GM18867 (cell line): ENCODE measurements at regions not wholly inside any gene's neighbourhood (a gene's known extent, or its start where the extent isn't known, plus 50 kb on each side); places are given as distances from the start of the nearest gene placed in this dataset.

Source experiments
- ATAC-seq: cut with Tn5 transposase; IDR thresholded peaks from one replicate; pipeline ENCODE4 v1.9.1; 2021; ENCODE audit warnings: mild to moderate bottlenecking, moderate library complexity; ENCODE audit not compliant: unreplicated experiment

DNA sequence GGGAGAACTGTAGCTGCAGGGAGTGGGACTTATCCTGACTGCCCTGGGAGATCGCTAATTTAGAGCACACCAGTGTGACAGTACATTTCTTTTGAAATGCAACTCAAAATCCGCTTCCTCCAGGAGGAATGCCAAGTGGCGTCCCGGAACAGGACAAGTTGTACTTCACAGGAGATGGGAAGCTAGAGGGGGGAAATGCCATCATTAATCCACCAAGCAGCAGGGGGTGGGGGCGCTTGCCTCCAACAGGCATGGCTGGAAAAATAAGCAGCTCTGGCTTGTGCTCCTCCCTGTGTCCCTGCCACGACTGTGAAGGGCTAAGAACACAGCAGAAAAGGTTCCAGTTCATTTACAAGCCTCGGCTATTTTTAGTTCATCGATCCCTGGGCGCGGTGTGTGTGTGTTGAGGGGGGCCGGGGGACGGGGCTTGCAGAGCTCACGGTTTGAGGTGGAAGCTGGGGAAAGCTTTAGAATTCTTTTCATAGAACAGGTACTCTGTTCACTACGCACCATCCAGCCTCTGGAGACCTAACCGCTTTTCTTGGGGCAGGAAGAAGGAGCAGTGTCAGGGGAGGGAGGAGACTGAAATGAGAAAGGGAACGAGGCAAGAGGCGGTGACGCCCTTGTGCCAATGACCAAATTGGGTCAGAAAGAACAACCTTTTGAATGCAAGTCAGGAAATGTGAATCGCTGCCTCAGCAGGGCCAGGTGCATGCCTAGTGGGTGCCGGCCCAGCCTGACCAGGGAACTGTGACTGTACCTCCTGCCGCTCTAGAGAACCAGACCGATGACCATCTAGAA is 51.8 kb upstream of the DGKG start:
- ATAC-seq = peak; percentile 70

DNA sequence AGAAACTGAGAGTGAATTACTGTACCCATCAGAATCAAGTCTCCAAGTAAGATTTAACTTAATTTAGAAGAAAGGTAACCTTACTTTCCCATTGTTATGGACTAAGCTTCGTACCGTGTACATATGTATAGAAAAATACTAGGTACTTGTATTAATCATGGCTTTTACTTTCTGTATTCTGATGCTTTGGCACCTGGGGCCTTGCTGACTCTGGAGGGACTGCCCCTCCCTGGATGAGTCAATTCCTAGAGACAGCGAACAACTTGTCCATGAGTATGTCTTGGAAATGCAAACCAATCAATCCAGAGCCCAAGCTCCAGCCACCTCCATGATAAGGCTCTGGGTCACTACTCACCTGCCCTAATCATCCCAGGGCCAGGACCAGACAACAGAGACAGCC is 50.0 kb upstream of the DGKG start:
- no peak for ATAC-seq
